ENCODE measurements at regions not wholly inside any gene's neighbourhood (a gene's known extent, or its start where the extent isn't known, plus 50 kb on each side); places are given as distances from the start of the nearest gene placed in this dataset.
"Not testable (repeated sequence)": the region's sequence is repeated elsewhere in the genome, so short reads cannot be mapped to it uniquely, and the experiment has no call there.

GRCh38 chr21:17679002-17679600 is 66.4 kb upstream of the BTG3 start:
- peak; percentile 83 for FAIRE-seq

DNA sequence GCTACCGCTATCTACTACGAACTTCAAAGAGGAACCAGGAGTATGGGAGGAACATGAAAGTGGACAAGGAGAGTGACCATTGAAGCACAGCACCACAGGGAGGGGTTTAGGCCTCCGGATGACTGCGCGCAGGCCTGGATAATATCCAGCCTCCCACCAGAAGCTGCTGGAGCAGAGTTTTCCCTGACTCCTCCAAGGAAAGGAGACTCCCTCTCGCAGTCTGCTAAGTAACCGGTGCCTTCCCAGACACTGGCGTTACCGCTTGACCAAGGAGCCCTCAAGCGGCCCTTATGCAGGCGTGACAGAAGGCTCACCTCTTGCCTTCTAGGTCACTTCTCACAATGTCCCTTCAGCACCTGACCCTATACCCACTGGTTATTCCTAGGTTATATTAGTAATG is 64.2 kb upstream of the BTG3 start:
- not testable (repeated sequence) for FAIRE-seq

- FAIRE-seq, result no peak
Observed at GRCh38 chr21:17674106-17674505, 61.4 kb upstream of the BTG3 start.

DNA sequence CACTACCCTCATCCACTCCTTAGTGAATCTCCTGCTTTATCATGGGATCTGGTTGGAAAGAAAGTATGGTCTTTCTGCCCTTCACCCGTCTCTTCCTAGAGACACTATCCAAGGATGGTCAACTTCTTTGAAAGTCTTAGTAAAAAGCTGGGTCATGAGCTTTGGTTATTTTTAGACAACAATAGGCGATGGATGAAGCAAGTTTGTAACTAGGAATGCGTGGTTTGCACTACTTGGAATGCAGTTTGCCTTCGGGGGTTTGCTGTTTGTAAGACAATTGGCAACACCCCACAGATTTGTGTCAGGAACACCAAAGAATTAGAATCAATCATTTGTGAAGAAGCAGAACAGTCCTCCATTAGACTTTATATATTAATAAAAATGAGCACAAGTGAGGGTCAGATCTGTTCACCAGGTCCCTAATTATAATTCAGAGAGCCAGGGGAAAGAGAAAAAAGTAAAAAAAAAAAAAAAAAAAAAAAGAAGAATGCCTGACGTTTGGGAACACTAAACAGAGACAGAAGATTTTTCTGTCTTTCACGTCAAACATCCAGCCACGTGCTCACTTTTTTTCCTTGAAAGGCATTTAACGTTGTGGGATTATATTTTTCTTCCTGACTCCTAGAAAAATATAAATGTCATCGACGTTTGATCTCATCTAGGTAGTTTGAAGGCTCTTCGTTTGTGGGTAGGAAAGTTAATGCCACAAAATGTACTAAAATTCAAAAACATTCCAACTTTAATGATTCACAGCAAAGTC is 60.7 kb upstream of the BTG3 start:
- no peak for FAIRE-seq

DNA sequence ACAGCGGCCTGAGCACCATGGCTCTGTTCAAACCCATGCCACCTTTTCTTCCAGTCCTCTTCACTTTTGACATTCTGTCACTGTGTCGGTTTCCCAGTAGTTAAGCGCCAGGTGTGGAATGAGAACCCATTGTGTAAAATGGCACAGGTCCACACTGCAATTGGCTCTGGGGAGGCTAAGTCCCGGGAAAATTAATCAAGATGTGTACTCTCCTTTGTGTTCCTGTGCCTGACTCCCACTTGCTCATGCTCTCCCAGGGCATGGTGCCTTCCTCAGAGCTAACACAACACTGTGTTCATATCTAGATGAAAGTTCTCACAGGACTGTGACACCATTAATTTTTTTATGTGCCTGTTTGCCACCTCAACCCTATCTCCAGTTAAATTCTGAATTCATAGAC is 59.0 kb upstream of the BTG3 start:
- FAIRE-seq, result no peak

- no peak for FAIRE-seq
Observed at GRCh38 chr21:17668479-17669140, 55.9 kb upstream of the BTG3 start.

GRCh38 chr21:17667256-17667655 is 54.6 kb upstream of the BTG3 start:
- FAIRE-seq, result no peak

Measured in colon (tissue), 2 donors.